ENCODE measurements at regions not wholly inside any gene's neighbourhood (a gene's known extent, or its start where the extent isn't known, plus 50 kb on each side); places are given as distances from the start of the nearest gene placed in this dataset.

GRCh38 chrX:54659547-54659946, 129.5 kb downstream of the GNL3L start:
- TF ChIP-seq, protein P1, sequence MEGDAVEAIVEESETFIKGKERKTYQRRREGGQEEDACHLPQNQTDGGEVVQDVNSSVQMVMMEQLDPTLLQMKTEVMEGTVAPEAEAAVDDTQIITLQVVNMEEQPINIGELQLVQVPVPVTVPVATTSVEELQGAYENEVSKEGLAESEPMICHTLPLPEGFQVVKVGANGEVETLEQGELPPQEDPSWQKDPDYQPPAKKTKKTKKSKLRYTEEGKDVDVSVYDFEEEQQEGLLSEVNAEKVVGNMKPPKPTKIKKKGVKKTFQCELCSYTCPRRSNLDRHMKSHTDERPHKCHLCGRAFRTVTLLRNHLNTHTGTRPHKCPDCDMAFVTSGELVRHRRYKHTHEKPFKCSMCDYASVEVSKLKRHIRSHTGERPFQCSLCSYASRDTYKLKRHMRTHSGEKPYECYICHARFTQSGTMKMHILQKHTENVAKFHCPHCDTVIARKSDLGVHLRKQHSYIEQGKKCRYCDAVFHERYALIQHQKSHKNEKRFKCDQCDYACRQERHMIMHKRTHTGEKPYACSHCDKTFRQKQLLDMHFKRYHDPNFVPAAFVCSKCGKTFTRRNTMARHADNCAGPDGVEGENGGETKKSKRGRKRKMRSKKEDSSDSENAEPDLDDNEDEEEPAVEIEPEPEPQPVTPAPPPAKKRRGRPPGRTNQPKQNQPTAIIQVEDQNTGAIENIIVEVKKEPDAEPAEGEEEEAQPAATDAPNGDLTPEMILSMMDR (IDR thresholded peaks at IDR 0.05; ENCODE audit: control insufficient read depth, extremely low read depth, insufficient read depth) = no peak
- no peak overlapping the region for H3K4me3 ChIP-seq (ENCODE audit: low read depth, low read length)
- DNase-seq (ENCODE audit: low read depth) = no peak

- TF ChIP-seq, protein P1 (IDR thresholded peaks at IDR 0.05; ENCODE audit: control insufficient read depth, extremely low read depth, insufficient read depth) = no peak
- DNase-seq (ENCODE audit: low read depth) = no peak
- H3K4me3 ChIP-seq (ENCODE audit: low read depth, low read length) = no peak overlapping the region
Measured at GRCh38 chrX:54675762-54676161, 122.3 kb downstream of the ITIH6 start.

GRCh38 chrX:54695231-54695630, 102.8 kb downstream of the ITIH6 start:
- no peak for DNase-seq (ENCODE audit: low read depth)
- TF ChIP-seq, protein P1 (IDR thresholded peaks at IDR 0.05; ENCODE audit: control insufficient read depth, extremely low read depth, insufficient read depth) = no peak
- no peak overlapping the region for H3K4me3 ChIP-seq (ENCODE audit: low read depth, low read length)

DNA sequence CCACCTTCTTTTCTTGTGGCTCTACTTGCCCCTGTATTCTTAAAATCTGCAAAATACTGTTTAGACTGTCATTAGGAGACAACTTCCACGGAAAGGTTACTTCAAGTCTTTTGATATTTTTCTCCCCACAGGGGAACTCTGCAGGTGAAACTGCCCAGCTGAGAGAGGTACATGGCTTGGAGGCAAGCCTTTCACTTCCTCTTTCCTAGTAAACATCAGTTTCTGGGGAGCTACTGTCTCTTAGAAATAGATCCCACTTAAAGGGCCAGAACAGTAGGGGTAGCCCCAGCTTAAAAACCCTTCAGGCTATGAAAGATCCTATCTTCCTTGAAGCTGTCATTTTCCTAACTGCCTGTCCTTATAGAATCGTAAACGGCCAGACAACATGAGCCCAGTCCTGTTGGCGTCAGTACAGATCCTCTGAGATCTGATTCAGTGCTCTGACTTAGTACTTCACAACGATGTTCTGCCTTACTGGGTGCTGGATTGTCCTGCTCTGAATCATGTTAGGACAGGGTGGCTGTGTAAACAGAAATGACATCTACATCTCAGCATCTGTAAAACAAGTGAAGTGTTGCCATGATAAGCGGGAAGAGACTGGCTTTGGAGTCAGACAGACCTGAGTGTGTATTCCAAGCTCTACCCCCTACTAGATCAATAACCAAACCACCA, 102.1 kb downstream of the ITIH6 start:
- DNase-seq (ENCODE audit: low read depth) = no peak
- no peak overlapping the region for H3K4me3 ChIP-seq (ENCODE audit: low read depth, low read length)
- TF ChIP-seq, protein P1 (IDR thresholded peaks at IDR 0.05; ENCODE audit: control insufficient read depth, extremely low read depth, insufficient read depth) = no peak
